GM18508 (cell line): ENCODE measurements at regions not wholly inside any gene's neighbourhood (a gene's known extent, or its start where the extent isn't known, plus 50 kb on each side); places are given as distances from the start of the nearest gene placed in this dataset.
"Not testable (repeated sequence)": the region's sequence is repeated elsewhere in the genome, so short reads cannot be mapped to it uniquely, and the experiment has no call there.

Source experiments
- ATAC-seq: cut with Tn5 transposase; IDR thresholded peaks from one replicate; pipeline ENCODE4 v1.9.1; 2021; ENCODE audit warnings: moderate number of reproducible peaks; ENCODE audit not compliant: insufficient read depth, unreplicated experiment

GRCh38 chr7:84746353-84746752 lies 440.5 kb downstream of the SEMA3D start:
- ATAC-seq: no peak

GRCh38 chr7:84744385-84744784 lies 442.5 kb downstream of the SEMA3D start:
- no peak for ATAC-seq

GRCh38 chr7:84738583-84739150 lies 448.2 kb downstream of the SEMA3D start:
- no peak for ATAC-seq

- no peak for ATAC-seq
These were observed 451.2 kb downstream of the SEMA3D start for GRCh38 chr7:84735677-84736076.

- ATAC-seq: no peak
These were observed 451.8 kb downstream of the SEMA3D start for GRCh38 chr7:84735011-84735410.

- not testable (repeated sequence) for ATAC-seq
These were observed 452.9 kb downstream of the SEMA3D start for GRCh38 chr7:84733976-84734375.

GRCh38 chr7:84730864-84731263 lies 456.0 kb downstream of the SEMA3D start:
- not testable (repeated sequence) for ATAC-seq

- no peak for ATAC-seq
These were observed 457.6 kb downstream of the SEMA3D start for GRCh38 chr7:84729284-84729683.

- ATAC-seq: no peak
These were observed 464.1 kb downstream of the SEMA3D start for GRCh38 chr7:84722734-84723133.

- no peak for ATAC-seq
These were observed 464.8 kb downstream of the SEMA3D start for GRCh38 chr7:84722086-84722485.

- no peak for ATAC-seq
These were observed 466.3 kb downstream of the SEMA3D start for GRCh38 chr7:84720456-84721097.

GRCh38 chr7:84714765-84715164 lies 472.1 kb downstream of the SEMA3D start:
- no peak for ATAC-seq

- no peak for ATAC-seq
These were observed 474.3 kb downstream of the SEMA3D start for GRCh38 chr7:84712374-84713121.

GRCh38 chr7:84710538-84710937 lies 476.3 kb downstream of the SEMA3D start:
- not testable (repeated sequence) for ATAC-seq

GRCh38 chr7:84705706-84706105 lies 481.1 kb downstream of the SEMA3D start:
- ATAC-seq: no peak

GRCh38 chr7:84705079-84705478 lies 481.8 kb downstream of the SEMA3D start:
- no peak for ATAC-seq

GRCh38 chr7:84704380-84704779 lies 482.5 kb downstream of the SEMA3D start:
- no peak for ATAC-seq

- no peak for ATAC-seq
These were observed 485.1 kb downstream of the SEMA3D start for GRCh38 chr7:84701524-84702306.

GRCh38 chr7:84700563-84701370 lies 486.1 kb downstream of the SEMA3D start:
- ATAC-seq: no peak

- ATAC-seq: no peak
These were observed 489.4 kb downstream of the SEMA3D start for GRCh38 chr7:84697506-84697905.
